DMS79 treated with DMSO at 0.1 percent for 48 hours (cell line): ENCODE measurements at regions not wholly inside any gene's neighbourhood (a gene's known extent, or its start where the extent isn't known, plus 50 kb on each side); places are given as distances from the start of the nearest gene placed in this dataset.

ENCODE experiments used
- DNase-seq: peaks from one replicate; lab custom pipeline; 2025; lab: John Stamatoyannopoulos, UW

DNA sequence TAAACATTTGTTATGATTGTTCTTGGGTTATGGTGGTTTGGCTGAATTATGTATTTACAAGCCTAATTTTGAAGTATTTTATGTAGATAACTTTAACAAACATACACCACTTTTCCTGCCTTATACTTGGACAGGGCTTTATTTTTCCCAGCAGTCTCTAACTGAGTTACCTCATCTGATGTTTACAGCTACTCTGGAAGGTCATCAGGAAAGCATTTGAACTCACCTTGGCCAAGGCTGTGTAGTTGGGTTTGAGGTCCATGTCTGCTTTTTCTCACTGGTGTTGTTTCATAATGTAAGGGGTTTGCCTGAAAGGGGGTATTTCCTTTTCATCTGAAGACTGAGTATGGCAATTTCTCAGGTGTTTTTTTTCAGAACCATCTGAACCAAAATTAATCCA is 193.5 kb downstream of the RWDD3 start:
- no peak for DNase-seq

DNA sequence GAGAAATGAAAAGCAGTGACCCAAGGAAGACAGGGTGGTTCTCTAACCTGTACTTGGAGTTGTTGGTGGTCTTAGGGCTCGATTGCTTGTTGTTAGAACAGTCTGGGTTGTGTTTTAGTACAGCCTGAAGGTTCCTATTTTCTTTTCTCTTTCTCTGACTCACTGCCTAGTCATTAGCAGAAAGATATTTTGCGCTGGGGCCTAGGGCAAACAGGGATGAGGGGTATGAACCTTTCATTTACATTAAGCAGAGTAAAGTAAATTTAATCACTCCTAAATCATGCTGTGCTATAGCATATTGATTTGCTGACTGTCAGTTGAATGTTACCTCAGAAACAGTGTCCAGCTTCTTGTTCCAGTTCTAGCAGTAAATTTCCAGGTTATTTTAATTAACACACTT is 197.2 kb downstream of the RWDD3 start:
- DNase-seq, result no peak

DNA sequence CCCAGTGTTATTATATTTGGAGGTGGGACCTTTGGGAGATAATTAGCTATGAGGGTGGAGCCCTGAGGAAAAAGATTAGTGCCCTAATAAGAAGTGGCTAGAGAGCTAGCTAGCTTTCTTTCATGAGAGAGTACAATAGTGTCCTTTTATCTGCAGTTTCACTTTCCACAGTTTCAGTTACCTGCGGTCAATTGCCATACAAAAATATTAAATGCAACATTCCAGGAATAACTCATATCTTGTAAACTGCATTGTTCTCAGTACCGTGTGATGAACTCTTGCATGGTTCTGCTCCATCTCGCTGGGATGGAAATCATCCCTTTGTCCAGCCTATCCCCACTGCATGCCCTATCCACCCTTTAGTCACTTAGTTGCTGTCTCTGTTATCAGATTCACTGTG is 201.6 kb downstream of the RWDD3 start:
- no peak for DNase-seq

DNA sequence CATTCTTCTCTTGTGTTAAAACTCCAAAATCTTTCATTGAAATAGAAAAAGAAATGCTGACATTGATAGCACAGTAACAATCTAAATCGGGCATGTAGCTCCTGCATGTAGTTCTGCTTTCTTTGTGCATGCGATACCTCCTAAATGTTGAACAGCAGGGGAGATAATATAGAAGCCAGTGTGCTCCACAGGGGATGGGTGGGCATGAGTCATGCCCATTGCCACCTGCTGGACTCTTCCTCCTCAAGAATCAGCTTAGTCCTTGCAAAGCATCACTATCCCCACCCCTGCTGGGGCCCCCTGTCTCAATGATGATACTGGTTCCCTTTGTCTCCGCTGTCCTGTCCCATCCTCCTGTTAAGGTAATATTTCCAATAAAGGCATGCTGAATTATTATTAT is 203.0 kb downstream of the RWDD3 start:
- DNase-seq, result no peak

DNA sequence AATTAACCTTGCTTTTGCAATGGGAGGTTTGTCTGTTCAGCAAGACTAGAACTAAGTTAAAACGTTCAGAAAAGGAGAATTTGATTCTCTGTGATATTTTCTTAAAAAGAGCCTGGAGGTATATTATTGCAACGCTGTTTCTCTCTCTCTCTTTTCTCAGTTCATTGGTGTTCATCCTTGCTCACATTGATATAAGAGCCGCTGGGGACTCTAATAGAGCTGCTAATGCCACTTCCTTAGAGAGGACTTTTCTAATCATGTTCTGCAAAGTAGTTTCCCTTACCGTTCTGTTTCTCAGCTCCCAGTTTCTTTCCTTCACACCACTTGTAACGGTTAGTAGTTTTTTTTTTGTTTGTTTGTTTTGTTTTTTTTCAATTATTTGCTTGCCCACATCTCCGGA is 203.8 kb downstream of the RWDD3 start:
- no peak for DNase-seq

DNA sequence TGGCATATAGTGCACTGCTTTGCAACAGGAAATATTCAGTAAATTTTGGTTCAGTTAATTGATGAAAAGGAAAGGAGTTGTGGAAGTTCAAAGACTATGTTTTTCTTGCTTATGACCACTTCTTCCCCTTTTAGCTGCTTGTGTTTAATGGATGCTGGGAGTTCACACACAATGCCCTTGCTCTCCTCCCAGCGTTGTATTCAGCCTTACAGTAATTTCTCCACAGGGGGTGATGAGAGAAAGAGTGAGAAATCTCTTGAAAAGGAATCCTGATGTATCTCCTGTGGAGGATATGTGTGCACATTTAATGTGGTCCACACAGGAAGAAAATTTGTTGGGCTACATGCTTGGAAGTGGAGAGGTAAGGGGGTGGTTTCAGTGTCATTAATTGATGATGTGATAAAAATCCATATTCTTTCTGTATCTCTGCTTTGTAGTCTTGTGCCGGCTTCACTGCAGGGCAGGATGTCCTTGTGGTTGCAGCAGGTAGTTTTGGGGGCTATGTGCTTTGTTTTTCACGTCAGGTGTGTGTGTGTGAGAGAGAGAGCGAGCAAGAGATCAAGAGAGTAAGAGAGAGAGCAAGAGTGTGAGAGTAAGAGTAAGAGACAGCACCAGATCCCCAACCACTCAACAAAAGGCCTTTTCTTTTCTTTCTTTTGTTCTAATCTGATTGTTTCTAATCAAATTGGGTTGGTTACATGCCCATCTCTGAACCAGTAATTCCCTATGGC is 204.4 kb downstream of the RWDD3 start:
- DNase-seq, result no peak

DNA sequence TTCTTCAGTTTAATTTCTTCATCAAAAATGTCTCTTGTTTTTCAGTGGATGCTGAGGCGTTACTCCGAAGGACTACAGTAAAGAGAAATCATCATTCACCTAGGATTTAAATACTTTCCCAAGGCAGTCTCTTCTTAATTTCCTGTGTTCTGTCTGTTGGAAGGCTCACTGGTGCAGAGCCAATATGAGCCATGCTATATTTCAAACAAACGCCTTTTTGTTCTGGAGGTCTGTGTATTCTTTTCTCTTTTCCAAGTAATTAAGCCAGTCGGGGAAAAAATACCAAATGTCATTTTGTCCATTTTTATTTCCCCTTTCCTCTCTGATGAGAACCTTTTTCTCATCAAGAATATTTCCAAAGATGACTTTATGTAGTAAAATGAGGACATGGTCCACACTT is 206.5 kb downstream of the RWDD3 start:
- DNase-seq, result no peak

DNA sequence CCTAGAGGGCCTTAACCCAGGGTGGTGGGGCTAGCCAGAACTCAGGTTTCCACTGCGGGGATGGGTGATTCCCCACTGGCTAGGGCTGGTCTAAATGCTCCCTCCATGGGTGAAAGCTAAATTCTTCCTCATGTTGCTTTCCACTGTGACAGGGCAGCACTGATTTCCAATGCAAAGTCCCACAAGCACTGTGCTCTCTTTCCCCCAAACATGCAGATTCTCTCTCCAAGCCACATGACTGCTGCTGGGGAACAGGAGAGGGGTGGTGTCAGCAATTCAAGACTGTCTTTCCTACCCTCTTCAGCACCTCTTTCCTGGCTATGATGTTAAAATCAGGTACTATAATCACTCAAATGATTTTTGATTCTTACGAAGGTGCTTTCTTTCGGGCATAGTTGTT is 215.5 kb downstream of the RWDD3 start:
- no peak for DNase-seq

DNA sequence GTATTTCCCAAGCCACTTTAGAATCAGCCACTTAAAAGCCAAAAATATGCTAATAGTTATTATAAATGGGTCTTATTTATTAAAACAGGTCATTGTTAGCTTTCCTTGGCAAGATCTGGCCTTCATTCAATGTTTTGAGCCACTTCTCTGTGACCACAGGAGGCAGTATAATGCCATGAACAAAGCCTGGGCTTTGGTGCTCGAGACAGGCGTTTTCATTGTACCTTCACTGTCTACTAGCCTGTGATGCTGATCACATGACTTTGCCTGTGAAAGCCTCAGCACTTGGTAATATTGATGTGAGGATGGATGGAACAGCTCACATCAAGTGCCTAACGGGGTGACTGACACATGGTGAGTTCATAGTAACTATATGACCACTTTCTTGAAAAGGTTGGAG is 217.0 kb downstream of the RWDD3 start:
- no peak for DNase-seq

DNA sequence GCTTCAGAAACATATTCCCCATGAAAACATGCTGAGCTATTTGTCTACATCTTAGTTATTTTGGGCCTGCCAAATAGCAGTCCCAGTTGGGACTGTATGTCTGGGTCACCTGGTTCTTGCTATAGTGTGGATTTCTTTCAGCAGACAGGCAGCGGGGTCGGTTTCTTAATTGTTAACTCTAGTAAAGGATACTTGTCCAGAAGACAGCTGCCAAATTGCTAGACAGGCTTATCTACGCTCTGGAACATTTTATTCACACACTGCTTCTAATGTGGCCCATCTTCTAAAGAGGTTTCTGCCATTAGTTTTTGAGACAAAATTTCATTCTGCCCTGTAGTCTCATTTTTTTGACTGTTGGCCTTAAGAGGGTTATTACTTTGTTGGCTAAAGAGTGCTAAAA is 217.9 kb downstream of the RWDD3 start:
- no peak for DNase-seq

DNA sequence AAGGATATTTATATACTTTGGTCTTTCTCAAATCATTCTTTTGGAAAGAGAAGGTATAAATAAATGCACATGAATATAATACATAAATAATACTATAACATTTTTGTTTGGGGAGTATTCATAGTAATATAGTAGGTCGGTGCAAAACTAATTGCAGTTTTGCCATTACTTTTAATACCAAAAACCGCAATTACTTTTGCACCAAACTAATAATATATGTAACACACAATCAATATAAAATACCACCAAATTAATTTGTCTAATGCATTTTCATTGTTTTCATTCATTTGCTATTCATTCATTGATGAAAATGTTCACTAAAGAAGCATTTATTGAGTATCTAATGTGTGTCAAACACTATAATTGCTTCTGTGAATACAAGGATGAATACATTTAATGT is 219.0 kb downstream of the RWDD3 start:
- no peak for DNase-seq

DNA sequence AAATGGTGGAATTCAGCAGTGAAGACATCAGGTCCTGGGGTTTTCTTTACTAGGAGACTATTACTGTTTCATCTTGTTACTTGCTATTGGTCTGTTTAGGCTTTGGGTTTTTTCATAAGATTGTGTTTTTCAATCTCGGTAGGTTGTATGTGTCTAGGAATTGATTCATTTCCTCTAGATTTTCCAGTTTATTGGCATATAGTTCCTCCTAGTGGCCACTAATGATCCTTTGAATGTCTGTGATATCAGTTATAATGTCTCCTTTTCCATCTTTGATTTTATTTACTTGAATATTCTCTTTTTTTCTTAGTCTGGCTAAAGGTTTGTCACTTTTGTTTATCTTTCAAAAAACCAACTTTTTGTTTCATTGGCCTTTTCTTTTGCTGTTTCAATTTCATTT is 233.0 kb downstream of the RWDD3 start:
- no peak for DNase-seq

DNA sequence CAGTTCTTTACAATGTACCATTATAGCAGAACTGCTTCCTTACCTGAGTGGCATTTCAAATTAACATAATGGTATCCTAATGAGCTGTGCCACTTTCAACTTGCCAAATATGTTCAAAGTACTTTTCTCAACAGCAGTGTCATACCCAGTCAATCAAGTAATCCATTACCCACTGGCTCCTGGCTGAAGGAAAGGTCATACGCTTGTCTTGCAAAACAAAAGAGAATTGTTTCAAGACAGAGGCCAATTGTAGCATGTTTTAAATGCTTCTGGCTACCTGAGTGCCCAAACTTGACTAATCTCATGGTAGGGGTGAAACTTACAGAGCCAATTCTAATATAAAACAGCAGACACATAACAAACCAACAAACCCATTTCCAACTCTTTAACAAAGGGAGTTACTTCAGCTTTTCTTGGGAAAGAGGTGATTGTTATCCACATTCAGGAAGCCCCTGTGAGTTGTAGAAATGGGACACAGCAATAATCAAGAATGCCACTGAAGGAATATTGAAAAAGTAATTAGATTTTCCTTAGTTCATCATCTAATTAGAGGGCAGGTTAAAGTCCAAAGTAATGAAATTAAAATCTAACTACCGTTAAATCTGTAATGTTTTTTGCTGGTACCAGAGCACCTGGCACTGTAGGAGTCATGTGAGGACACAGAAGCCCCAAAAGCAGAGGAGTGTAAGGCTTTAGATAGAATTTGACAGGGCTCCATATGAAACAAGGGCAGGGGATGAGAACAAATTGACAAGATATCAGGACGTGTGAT is 241.9 kb downstream of the RWDD3 start:
- no peak for DNase-seq

DNA sequence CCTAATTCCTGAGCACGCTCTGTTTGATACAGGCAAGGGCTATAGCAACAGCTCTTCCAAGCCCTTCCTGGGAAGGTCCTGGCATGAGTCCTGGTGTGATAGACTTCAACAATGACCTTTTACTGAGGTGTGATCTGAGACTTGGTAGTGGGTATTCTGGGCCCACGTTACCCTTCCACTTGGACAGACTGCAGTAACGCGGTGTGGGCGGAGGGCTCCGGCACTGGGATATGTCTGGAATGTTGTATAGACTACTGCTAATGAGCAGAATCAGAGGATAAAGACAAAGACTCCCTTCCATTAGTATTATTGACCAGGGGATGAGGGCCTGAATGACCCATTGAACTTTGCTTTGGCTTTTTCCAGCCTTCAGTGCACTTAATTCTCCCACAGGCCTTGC is 262.3 kb downstream of the RWDD3 start:
- DNase-seq, result no peak

DNA sequence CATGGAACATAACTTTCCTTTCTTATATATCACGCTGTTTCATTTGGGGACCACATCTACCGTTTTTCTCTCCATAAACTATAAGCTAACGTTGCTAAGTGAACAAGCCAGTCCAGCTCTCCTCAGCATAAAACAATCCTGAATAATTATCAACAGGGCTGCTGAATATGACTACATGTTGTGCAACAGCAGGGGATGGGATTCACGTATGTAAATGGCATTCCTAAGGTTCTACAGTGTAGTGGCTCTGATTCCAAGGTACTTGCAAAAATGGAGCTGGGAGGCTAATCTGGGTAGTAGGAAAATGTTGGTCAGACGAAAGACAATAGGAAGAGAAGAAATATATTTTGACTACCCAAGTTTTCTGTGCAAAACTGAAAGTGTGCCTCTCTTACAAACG is 262.8 kb downstream of the RWDD3 start:
- no peak for DNase-seq

DNA sequence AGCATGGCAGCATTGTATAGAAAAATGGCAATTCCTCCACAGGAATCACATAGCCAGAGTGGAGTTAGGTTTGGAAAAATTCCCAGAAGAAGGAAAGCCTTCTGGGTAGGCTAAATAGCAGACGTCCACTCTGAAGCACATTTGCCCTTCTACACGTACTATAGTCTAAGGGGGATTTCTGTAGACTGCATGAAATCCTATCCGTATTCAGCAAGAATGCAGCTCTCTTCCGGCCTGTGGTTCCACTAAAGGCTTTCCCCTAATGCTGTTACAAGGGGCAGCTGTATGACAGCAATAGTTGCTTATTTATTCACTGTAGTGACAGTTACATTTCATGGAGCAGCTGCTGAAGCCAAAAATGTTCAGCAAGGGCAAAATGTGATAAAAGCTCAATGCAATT is 263.6 kb downstream of the RWDD3 start:
- no peak for DNase-seq

DNA sequence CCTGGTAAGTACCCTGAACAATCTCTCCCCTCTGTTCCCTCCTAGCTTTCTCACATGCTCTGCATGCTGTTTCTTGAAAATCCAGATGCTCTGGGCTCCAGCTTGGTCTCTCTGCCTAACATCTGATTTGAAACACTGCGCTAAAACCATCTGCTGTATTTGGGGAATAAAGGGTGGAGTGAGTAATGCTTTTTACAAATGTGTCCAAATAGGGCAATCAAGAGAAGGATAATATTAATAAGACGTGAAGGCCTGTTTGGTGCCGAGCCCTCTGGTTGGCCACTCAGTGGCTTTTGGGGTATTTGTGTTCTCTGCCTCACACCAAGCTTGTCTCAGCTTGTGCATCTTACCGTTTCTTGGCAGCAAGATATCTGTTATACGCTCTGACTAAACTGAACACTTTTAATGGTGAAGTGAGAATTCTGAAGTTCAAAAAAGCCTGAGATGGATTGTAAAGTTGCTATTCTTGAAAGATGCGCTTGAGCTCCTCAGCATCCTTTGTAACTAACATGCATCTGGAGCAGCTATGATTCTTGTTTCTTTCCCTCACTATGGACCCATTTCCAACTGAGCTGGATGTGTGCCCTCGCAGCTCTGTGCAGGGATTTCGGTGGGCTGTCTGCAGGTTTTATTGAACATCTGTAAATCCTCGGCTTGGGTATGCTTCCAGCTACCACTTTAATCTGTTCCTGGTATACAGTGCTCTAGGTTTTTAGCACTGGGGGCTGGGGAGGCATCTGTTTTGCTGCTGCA is 269.4 kb downstream of the RWDD3 start:
- no peak for DNase-seq

DNA sequence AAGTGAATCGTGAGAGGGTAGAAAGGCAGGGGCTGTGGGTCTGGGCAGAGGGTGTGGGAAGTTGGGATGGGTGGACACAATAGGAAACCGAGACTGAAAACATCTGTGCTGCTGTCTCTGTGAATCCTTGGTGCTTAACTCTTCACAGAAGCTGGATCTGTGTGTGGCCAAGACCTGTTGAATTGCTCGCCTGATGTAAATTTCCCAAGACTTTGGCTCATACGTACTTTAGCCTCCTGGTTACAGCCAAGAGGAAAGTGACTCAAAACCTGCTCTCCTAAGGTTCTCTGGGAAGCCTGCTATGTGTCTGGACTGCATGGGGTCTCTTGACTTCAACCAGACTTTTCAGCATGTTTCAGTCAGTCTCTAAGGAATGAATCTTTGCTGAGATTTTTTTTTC is 270.3 kb downstream of the RWDD3 start:
- DNase-seq, result no peak

DNA sequence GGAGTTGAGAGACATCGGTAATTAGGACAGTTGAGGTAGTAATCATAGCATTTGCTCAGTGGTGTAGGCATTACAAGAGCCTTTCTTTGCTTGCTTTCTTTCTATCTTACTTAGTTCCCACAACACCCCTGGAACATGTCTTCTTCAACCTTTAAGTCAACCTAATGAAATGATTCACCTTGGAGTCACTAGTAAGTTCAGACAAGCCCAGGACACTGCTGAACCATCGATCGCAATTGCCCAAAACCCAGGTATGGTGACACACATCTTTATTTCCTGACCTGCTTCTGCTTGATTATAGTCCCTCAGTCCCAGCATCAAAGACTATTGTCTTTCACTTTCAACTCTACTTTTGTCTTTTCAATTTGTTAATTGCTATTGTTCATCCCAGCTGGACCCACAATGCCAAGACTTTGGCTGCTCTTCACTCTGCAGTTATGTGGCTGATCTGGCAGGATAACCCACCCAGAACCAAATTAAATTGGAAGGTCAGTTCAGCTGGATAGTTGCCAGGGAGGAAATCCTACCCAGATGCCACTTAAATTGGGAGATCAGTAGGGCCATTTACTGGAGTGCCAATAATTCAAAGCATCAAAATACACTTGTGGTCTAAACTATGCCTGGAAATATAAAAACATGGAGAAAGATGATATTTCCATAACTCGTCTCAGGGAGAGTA is 272.9 kb downstream of the RWDD3 start:
- DNase-seq, result no peak

DNA sequence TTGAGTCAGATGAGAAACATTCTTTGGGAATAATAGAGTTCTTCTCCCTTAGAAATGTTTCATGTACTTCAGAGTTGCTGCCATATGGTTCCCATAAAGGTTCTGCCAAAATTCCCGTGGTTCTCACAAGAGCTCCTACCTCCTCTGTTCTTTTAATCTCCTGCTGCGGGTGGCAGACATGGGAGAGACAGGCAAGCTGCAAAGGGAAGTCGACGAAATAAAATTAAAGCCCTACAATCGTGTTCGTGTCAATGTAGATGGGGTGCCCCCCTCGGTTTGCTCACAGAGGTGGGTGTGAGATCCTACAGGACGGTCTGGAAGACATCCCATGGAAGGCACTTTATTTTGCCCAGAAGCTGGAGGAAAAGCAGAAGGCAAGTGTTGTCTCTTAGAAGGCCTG is 276.0 kb downstream of the RWDD3 start:
- DNase-seq, result no peak

DNA sequence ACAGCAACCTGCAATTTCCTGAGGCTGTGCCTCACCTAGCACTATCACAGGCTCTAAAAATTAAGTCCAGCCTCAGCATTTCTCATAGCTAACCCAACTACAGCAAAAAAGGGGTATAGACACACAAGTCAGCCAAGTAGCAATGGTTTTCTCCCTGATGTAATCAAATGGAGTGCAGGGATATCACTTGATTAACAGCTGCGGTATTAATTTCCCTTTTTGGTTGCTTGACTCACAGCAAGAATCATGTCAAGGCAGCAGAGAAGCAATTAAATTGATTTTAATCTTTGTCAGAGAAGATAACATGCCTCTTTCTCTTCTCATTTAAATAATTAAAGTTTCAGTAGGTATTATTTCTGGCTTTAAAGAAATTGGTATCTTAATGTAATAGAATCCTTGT is 278.9 kb downstream of the RWDD3 start:
- DNase-seq, result no peak

DNA sequence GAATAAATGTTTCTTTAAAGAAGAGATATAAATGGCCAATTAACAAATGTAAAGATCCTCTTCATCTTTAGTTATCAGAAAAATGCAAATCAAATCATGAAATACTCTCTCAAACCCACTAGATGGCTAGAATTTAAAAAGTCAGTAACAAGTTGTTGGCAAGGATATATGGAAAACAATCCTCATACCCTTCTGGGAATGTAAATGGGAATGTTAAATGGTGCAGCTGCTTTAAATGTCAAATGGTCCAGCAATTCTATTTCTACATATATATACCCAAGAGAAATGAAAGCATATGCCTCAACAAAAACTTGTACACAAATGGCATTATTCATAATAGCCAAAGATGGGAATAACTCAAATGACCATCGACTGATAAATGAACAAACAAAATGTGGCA is 283.5 kb downstream of the RWDD3 start:
- no peak for DNase-seq

DNA sequence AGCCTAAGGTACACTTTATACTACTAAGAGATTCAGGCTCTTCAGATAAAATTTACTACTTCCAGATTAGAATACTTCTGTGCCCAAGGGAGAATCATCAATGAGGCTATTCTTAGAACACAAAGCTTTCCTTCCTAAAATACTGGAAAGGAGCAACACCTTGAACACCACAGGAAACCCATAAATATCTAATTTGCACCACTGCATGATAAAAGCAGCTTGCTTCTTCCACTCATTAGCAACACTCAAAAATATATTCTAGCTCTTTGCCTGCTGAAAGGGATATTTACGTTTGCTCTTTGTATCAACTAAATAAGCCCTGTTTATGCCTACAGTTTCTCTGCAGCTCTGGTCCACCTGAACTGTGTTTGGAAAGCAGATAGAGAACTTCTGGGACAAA is 284.3 kb downstream of the RWDD3 start:
- DNase-seq, result no peak
